Retinal pigment epithelial cell (primary cell): ENCODE measurements at regions not wholly inside any gene's neighbourhood (a gene's known extent, or its start where the extent isn't known, plus 50 kb on each side); places are given as distances from the start of the nearest gene placed in this dataset.
"Not testable (repeated sequence)": the region's sequence is repeated elsewhere in the genome, so short reads cannot be mapped to it uniquely, and the experiment has no call there.

ENCODE experiments used
- DNase-seq: peaks from one replicate; pipeline ENCODE4 v3.0.0-alpha.2; 2010; ENCODE audit warnings: low read depth
- H3K4me3 ChIP-seq: 2 replicates; pipeline ENCODE4 v1.5.1; 2011; ENCODE audit warnings: mild to moderate bottlenecking, low read length, control low read depth, moderate library complexity
- CTCF ChIP-seq: conservative IDR thresholded peaks from 2 replicates; pipeline ENCODE4 v1.5.1; 2011; ENCODE audit warnings: low read depth, low read length, control low read depth, inconsistent platforms

- DNase-seq, result peak; percentile 90
- H3K4me3 ChIP-seq, result no peak overlapping the region
- TF ChIP-seq CTCF, result no peak
These were observed 145.1 kb upstream of the GRIP1 start for GRCh38 chr12:66823857-66824570.

GRCh38 chr12:66825921-66826320, 147.0 kb upstream of the GRIP1 start:
- not testable (repeated sequence) for H3K4me3 ChIP-seq, DNase-seq

GRCh38 chr12:66829660-66830325, 150.9 kb upstream of the GRIP1 start:
- TF ChIP-seq CTCF, result no peak
- DNase-seq, result no peak
- no peak overlapping the region for H3K4me3 ChIP-seq

- no peak for DNase-seq
- TF ChIP-seq CTCF, result no peak
- no peak overlapping the region for H3K4me3 ChIP-seq
These were observed 152.6 kb upstream of the GRIP1 start for GRCh38 chr12:66831495-66831894.

- no peak overlapping the region for H3K4me3 ChIP-seq
- DNase-seq, result no peak
- TF ChIP-seq CTCF, result no peak
These were observed 154.1 kb upstream of the GRIP1 start for GRCh38 chr12:66832997-66833396.

- no peak overlapping the region for H3K4me3 ChIP-seq
- no peak for DNase-seq
- no peak for TF ChIP-seq CTCF
These were observed 157.9 kb upstream of the GRIP1 start for GRCh38 chr12:66836623-66837310.

GRCh38 chr12:66837311-66837627, 158.4 kb upstream of the GRIP1 start:
- no peak for TF ChIP-seq CTCF
- DNase-seq, result no peak
- no peak overlapping the region for H3K4me3 ChIP-seq
